ENCODE measurements at regions not wholly inside any gene's neighbourhood (a gene's known extent, or its start where the extent isn't known, plus 50 kb on each side); places are given as distances from the start of the nearest gene placed in this dataset.

- Histone ChIP-seq H3K4me1 (replicated peaks in 1 of 4; ENCODE audit: control insufficient read depth in 3 of 4, insufficient read depth in 4 of 4, low read length in 3 of 4) (no peaks in the 10 kb centered on the region), H2BK5ac (ENCODE audit: low read depth, low read length) (no peak overlapping the region), H4K8ac (ENCODE audit: extremely low read depth, insufficient read depth, low read length) (no peak overlapping the region), H3K23ac (ENCODE audit: insufficient read length) (no peak overlapping the region), H3K79me2 (ENCODE audit: control insufficient read depth in 1 of 2, insufficient read depth in 2 of 2, low read length in 2 of 2) (no peaks in the 10 kb centered on the region), H3K9me3 (ENCODE audit: insufficient read depth in 2 of 2, low read depth in 1 of 2, low read length in 1 of 2) (no peaks in the 10 kb centered on the region), H4K91ac (replicated peaks; ENCODE audit: insufficient read length, low read length) (no peak overlapping the region), H2BK12ac (ENCODE audit: low read depth, low read length) (no peak overlapping the region), H3K27ac (ENCODE audit: low read depth, low read length) (no peak overlapping the region), H3K14ac (ENCODE audit: insufficient read length) (no peak overlapping the region), H3K27me3 (replicated peaks in 1 of 4; ENCODE audit: control insufficient read depth in 3 of 4, extremely low read depth in 1 of 4, insufficient read depth in 3 of 4, low read length in 3 of 4) (no peaks in the 10 kb centered on the region), H3K4me2 (ENCODE audit: insufficient read depth in 1 of 2, low read depth in 2 of 2, low read length in 2 of 2) (no peak overlapping the region), H2BK20ac (ENCODE audit: low read length) (no peak overlapping the region), H3K4me3 (ENCODE audit: extremely low read depth in 1 of 4, insufficient read depth in 2 of 4, low read depth in 3 of 4, low read length in 4 of 4) (no peak overlapping the region), H2BK15ac (ENCODE audit: low read length) (no peak overlapping the region), H3K23me2 (ENCODE audit: low read depth, low read length) (no peaks in the 10 kb centered on the region; the same call in 1 of the 2 replicates), H2AFZ (ENCODE audit: low read length) (no peak overlapping the region), H3K9ac (replicated peaks in 1 of 4; ENCODE audit: extremely low read depth in 1 of 4, low read depth in 3 of 4, low read length in 3 of 4) (no peak overlapping the region), H3K36me3 (ENCODE audit: control insufficient read depth in 2 of 4, insufficient read depth in 4 of 4, low read length in 3 of 4) (no peaks in the 10 kb centered on the region), H2BK120ac (replicated peaks; ENCODE audit: low read depth, low read length) (no peak overlapping the region), H4K20me1 (replicated peaks in 1 of 2; ENCODE audit: control insufficient read depth in 1 of 2, insufficient read depth in 2 of 2, low read length in 2 of 2) (no peaks in the 10 kb centered on the region), H3K18ac (ENCODE audit: extremely low read depth, low read length) (no peak overlapping the region), H3K4ac (replicated peaks; ENCODE audit: insufficient read length, low read depth, low read length) (no peak overlapping the region), H2AK5ac (ENCODE audit: low read depth, low read length) (no peak overlapping the region), H3K79me1 (ENCODE audit: low read depth, low read length) (no peaks in the 10 kb centered on the region), H3K56ac (replicated peaks; ENCODE audit: insufficient read length, low read depth, low read length) (no peak overlapping the region), H4K5ac (ENCODE audit: insufficient read length, low read depth, low read length) (no peak overlapping the region)
- DNase-seq (ENCODE audit: low read depth in 1 of 2, low spot score in 2 of 2) (no peak), FAIRE-seq (no peak)
- POLR2A ChIA-PET (ENCODE audit: partially characterized antibody), result no interaction called here
- WGBS, 2 experiments (ENCODE audit: extremely low coverage in 1 of 2, insufficient coverage in 1 of 2, insufficient read length in 1 of 2, insufficient replicate concordance in 2 of 2, low coverage in 1 of 2, low lambda C conversion rate in 2 of 2, missing lambda C conversion rate in 1 of 2), result 93% methylated on average over 2 of the region's 2 CpGs; no CpG with 5 or more reads in 1 of the 2 experiments
- CTCF ChIA-PET (ENCODE audit: partially characterized antibody), result no interaction called here
- TF ChIP-seq ATF3 (IDR thresholded peaks at IDR 0.05; ENCODE audit: insufficient read depth, low read depth, low read length) (no peak), JUN (IDR thresholded peaks at IDR 0.05; ENCODE audit: low read depth, low read length) (no peak), TEAD4 (IDR thresholded peaks at IDR 0.05; ENCODE audit: low read depth, low read length) (no peak), POU5F1 (IDR thresholded peaks at IDR 0.05; ENCODE audit: low read depth, low read length) (no peak), RNF2 (IDR thresholded peaks at IDR 0.05; ENCODE audit: borderline replicate concordance, low read depth, low read length, missing control alignments, poor library complexity, severe bottlenecking) (no peak), GTF2F1 (IDR thresholded peaks at IDR 0.05; ENCODE audit: borderline replicate concordance, low read depth, low read length) (no peak), CTCF (IDR thresholded peaks at IDR 0.05; ENCODE audit: control extremely low read depth in 1 of 3, insufficient read depth in 1 of 3, low read depth in 1 of 3, low read length in 3 of 3) (no peak), SP4 (IDR thresholded peaks at IDR 0.05; ENCODE audit: low read length) (no peak)
Measured at GRCh38 chr13:74705438-74705837, 571.2 kb upstream of the KLF12 start.
